ENCODE measurements at regions not wholly inside any gene's neighbourhood (a gene's known extent, or its start where the extent isn't known, plus 50 kb on each side); places are given as distances from the start of the nearest gene placed in this dataset.
A peak's percentile ranks its signal among the peaks of the same experiment; 100 is the strongest.

DNA sequence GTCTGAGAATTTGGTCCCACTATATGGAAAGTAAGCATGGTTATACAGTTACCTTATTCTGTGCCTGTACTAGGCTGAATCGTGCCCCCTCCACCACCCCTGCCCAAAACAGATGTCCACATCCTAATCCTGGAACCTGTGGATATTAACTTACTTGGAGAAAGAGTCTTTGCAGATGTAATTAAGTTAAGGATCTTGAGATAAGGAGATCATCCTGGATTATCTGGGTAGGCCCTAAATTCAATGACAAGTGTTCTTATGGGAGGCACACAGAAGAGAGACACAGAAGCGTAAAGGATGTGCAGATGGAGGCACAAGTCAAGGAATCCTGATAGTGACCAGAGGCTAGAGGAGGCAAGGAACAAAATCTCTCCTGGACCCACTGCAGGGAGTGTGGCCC is 116.7 kb upstream of the MAN1A1 start:
- DNase-seq, result no peak

DNA sequence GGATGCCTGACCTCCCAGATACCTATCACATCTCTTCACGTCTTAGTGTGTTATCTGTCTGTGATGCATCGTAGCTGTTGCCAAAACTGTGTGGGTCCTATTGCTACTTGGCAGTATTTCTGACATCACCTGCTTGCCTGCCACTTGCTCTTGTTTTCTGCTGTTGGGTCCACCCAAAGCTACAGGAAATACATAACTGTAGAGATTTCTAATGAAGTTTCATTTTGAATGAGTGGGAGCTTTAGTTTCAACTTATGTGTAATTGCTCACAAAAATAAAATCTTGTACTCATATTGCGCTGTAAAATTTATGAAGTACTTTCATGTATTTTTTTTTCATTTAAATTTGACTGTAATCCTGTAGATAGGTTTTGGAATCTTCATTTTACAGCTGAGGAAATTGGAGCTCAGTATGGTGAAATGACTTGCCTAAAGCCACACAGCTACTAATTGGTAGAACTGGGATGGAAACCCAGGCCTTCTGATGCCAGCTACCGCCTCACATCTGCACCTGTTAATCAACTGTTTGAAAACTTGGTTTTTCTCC is 113.6 kb upstream of the MAN1A1 start:
- DNase-seq, result peak; percentile 15

- DNase-seq, result no peak
Measured at GRCh38 chr6:119461187-119461586, 111.6 kb upstream of the MAN1A1 start.

DNA sequence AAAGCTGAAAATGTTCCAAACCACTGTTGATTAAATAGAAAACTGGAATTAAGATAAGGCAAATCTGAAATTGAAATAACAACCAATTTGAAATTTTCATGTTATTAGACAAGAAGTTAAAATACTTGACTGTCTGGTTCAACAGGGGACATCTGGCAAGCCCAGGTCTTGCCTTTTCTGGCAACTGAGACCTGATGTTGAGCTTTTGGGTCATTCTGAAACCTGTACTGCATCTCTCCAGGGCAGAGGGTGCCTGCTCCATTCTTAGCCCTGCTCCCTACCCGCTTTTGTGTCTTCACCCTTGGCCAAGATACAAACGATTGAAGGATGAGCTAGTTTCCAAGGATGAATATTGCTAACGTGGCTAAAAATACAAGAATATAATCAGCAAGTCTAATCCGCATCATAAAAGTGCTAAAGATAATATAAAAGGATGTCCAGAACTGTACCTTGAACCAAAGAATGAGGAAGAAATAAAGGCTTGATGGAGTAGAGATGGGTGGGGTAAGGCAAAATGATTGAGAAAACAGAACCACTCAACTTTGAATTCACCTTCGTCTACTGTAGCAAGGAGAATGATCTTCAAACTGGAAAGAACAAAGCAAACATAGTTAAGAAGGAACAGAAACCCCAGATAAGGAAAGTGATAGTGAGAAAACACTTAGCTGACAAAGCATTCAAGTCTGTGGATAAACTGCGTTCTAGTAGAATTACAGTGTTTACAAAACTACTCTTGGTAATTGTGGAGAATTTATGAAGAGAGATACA is 109.8 kb upstream of the MAN1A1 start:
- no peak for DNase-seq

- DNase-seq, result no peak
Measured at GRCh38 chr6:119454714-119455113, 105.2 kb upstream of the MAN1A1 start.

DNA sequence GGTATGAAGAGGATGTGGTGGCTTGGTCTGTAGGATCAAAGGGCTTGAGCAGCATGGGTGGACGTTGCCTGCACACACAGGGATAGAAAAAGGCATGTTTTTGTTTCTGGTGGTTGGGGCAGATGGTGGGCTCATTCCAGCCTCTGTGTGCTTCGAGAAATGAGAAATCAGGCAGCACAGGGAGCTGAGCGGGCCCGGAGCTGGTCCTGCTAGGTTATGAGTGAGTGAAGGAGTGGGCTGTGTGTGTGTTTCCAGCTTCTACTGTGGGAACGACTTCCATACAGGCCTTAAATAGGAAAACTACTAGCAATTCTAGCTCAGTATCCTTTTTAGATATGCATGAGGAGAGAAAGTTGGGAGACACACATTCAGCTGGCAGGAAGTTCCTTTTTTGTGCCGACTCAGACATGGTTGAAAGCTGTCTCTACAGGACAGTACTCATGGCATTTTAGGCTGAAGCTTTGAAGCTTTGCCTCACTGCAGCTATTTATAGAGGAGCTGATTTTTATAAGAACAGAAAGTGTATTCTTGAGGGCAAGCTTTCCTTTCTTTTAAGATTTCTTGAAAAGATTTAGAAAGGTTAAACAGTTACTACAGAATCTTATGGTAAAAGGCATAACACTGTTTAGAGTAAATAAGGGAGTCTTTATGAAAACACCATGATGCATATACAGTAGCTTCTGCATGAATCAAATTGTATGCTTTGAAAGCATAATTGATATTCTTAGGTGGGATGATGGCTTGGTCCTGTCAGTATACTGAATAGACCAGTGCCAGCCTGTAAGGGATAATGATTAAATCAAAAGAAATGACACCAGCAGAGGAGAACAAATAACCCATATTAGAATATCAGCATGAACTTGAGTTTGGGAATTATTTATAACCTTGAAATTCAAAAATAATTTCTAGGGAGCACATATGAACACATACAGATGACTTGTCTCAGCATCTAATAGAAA is 104.0 kb upstream of the MAN1A1 start:
- DNase-seq, result no peak

DNA sequence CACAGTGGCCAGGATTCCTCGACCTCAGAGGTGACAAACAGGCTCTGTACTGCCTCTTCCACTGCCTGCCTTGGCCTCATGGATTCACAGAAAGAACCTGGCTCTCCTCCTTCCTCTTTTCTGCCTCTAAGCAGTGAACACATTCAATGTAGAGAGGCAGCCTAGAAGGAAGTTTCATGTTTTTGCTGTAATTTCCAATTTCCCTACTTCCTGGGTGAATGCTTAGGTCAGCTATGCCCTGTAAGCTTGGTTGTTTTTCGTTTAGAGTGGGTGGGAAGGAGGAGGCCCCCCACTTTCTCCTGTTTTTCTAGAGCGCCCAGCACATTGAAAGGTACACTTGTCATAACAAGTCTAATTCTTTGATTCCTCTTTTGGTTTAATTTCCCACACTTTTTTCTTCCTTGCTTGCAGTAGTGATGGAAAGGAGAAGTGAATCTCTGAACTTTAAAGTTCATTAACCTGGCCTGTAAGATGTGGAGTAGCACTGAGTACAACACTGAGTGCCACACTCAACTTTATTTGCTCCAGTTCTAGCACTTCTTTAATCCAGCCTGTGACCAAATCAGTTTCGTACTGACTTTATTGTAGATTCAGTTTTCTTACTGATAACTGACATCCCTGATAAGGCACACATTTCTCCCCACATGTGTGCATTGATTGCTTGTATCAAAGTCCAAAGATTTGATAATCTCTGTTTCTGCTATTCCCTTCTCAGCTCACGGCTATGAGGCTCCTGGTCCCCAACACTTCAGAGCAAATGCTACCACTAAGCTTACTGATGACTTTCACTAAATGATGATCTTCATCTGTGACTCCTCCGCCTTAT is 100.0 kb upstream of the MAN1A1 start:
- DNase-seq, result no peak

DNA sequence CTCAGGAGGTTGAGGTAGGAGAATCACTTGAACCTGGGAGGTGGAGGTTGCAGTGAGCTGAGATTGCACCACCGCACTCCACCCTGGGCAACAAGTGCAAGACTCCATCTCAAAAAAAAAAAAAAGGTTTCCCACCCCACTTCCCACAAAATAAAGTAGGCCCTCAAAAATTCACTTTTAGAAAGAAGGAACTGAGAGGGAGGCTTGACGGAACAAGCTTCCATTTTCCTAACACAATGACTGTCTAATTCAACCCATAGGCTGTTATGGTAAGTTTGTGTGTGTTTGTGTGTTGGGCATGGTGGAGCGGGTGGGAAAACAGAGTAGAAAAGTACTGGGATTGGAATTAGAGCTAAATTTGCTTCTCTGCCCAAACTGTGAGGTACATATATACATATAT is 98.4 kb upstream of the MAN1A1 start:
- no peak for DNase-seq

DNA sequence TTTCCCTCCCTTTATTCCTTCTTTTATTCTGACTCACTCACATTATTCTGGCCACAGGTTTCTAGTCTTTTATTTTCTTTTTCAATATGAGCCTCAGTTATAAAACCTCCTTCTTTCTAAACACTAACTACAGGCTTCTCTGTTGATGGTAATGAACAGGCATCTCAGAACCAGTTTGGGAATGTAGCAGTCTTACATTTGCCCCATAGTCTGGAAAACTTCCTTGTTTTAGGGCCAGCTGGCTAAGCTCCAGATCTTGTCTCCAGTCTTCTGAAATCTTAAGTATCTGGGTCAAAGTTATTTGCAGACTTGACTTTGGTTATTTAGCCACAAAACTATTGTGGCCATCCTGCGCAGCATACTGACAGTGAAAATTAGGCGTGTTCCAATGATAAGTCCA is 97.0 kb upstream of the MAN1A1 start:
- no peak for DNase-seq

GRCh38 chr6:119446115-119446554 is 96.6 kb upstream of the MAN1A1 start:
- DNase-seq, result no peak

- no peak for DNase-seq
Measured at GRCh38 chr6:119445666-119446065, 96.1 kb upstream of the MAN1A1 start.

- DNase-seq, result no peak
Measured at GRCh38 chr6:119444642-119445557, 95.3 kb upstream of the MAN1A1 start.

DNA sequence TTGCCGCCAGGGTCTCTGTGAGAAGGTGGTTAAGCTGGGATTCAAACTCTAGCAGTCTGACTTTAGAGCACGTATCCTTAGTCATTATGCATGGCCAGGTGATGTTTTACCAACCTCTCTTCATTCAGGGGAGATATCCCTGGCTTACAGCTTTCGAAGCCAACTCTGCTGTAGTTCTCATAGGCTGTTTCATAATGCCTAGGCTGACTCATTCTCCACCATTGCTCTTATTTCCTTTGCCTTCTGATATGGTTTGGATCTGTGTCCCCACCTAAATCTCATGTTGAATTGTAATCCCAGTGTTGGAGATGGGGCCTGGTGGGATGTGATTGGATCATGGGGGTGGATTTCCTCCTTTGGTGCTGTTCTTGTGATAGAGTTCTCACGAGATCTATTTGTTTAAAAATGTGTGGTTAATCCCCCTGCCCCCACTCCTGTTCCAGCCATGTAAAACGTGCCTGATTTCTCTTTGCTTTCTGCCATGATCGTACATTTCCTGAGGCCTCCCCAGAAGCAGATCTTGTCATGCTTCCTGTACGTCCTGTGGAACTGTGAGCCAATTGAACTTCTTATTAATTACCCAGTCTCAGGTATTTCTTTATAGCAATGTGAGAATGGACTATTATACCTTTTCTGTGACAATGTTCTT is 94.6 kb upstream of the MAN1A1 start:
- DNase-seq, result no peak

GRCh38 chr6:119442776-119443184 is 93.2 kb upstream of the MAN1A1 start:
- DNase-seq, result no peak

GRCh38 chr6:119440953-119441352 is 91.4 kb upstream of the MAN1A1 start:
- DNase-seq, result no peak

DNA sequence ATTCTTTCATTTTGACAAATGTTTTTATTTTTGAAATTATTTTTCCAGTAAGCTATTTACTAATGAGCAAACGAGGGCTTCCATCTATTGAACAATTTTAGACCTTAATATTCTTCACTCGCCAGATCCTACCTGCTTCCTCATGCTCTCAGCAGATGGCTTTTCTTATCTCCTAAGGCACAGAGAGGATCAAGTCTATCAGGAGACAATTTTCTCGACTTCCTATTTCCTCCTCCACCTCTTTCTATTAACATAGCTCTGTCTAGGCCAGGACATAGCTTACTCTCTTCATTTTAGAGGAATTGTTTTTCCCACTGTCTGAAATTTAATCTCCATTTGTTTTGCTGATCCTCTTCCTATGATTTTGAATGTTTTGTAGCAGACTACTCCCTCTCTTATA is 87.0 kb upstream of the MAN1A1 start:
- DNase-seq, result no peak

DNA sequence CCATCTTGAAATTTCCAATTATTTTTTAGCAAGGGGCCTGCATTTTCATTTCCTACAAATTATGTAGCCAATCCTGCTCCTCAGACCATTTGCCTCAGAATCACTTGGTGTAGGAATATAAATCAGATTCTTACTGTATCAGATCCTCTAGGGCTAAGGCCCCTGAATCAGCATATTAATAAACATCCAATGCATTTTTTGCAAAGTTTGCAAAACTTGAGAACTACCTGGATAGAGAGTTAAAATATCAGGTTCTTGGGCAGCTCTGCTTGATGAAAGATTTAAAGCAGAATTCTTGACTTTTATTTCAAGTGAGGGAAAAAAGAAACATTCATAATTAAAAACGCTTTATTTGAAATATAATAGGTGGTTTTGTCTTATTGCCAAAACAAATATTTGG is 82.2 kb upstream of the MAN1A1 start:
- DNase-seq, result no peak

DNA sequence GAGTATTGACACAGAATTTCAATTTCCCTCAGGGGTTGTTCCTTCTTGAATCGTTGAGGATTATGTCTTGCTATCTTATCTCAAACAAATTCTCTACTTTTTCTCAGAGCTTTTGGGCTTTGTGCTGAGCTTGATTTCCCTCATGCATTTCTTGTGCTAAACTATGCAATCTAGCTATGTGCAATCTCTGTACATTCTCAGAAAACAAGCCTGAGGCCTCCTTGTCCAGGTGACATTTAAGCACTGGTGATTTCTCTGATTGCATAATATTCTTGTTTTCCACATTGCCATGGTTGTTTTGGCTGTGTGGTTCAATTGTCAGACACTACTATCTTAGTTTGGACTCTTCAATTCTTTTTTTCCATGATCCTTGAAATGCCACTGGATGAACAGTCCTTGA is 81.2 kb upstream of the MAN1A1 start:
- no peak for DNase-seq

DNA sequence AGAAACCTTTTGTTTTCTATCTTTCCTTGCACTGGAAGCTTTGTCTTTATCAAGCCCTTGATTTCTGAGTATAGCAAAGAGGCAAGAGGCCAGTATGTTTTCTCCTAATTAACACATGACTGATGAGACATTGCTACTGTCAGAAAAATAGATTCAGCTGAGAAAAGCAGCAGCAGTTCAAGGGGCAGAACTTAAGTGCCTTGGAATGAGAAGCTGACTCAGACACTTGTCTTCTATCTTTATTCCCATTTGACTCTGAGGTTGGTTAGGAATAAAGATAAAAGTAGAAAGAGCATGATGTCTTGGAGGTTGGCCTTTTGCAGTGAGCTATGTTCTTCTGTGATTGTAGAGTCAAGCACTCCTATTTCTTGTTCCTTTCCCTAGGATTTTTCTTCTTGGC is 79.1 kb upstream of the MAN1A1 start:
- no peak for DNase-seq

GRCh38 chr6:119426619-119427018 is 77.1 kb upstream of the MAN1A1 start:
- no peak for DNase-seq

DNA sequence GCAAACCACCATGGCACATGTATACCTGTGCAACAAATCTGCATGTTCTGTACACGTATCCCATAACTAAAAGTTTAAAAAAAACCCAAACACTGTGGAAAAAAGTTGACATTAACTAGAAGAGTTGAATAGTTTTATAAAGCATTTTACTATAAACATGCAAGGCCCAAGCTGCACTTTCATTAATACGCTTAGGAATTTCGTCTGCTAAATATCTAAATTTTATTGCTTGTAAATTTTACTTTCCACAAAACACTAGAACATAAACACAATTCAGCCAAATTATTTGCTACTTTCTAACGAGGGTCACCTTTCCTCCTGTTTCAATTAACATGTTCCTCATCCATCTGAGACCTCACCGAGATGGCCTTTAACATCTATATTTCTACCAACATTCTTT is 74.4 kb upstream of the MAN1A1 start:
- DNase-seq, result no peak

All from CD4-positive, alpha-beta T cell treated with Interleukin-10 for 1 hour (primary cell).